Thymus (tissue), 11 donors: ENCODE measurements at regions not wholly inside any gene's neighbourhood (a gene's known extent, or its start where the extent isn't known, plus 50 kb on each side); places are given as distances from the start of the nearest gene placed in this dataset.

ENCODE experiments used
- DNase-seq, 9 donors: peaks; one replicate each; pipeline ENCODE4 v3.0.0-alpha.2; 2013; ENCODE audit warnings: low spot score in 9 of 9, low read depth in 6 of 9, missing footprints in 1 of 9
- H3K27ac ChIP-seq, 2 donors: one replicate each; pipeline ENCODE4 v1.5.1; 2013; ENCODE audit warnings: control low read depth in 1 of 2, low read depth in 1 of 2, low read length in 1 of 2, mild to moderate bottlenecking in 1 of 2, moderate library complexity in 1 of 2
- H3K27me3 ChIP-seq, 2 donors: one replicate each; pipeline ENCODE4 v1.5.1; 2013; ENCODE audit warnings: low read length in 1 of 2; ENCODE audit not compliant: control insufficient read depth in 2 of 2, insufficient read depth in 1 of 2
- H3K36me3 ChIP-seq, 2 donors: one replicate each; pipeline ENCODE4 v1.5.1; 2013; ENCODE audit warnings: low read length in 1 of 2, mild to moderate bottlenecking in 1 of 2, moderate library complexity in 1 of 2; ENCODE audit not compliant: control insufficient read depth in 2 of 2, insufficient read depth in 2 of 2
- H3K4me1 ChIP-seq, 2 donors: one replicate each; pipeline ENCODE4 v1.5.1; 2013; ENCODE audit warnings: low read length in 2 of 2; ENCODE audit not compliant: control insufficient read depth in 2 of 2, insufficient read depth in 2 of 2
- H3K4me3 ChIP-seq, 2 donors: one replicate each; pipeline ENCODE4 v1.5.1; 2013; ENCODE audit warnings: low read length in 2 of 2, control low read depth in 1 of 2, mild to moderate bottlenecking in 1 of 2
- H3K9me3 ChIP-seq, 2 donors: one replicate each; pipeline ENCODE4 v1.5.1; 2013; ENCODE audit warnings: low read length in 1 of 2, mild to moderate bottlenecking in 1 of 2; ENCODE audit not compliant: control insufficient read depth in 2 of 2, insufficient read depth in 1 of 2
- WGBS: extraction: QIAGEN DNeasy Blood & Tissue Kit; methylation state at CpG from one replicate; pipeline ENCODE4 v1.1.7; 2013; 5-methylcytosine and 5-hydroxymethylcytosine counted together
- donor health status: healthy.

DNA sequence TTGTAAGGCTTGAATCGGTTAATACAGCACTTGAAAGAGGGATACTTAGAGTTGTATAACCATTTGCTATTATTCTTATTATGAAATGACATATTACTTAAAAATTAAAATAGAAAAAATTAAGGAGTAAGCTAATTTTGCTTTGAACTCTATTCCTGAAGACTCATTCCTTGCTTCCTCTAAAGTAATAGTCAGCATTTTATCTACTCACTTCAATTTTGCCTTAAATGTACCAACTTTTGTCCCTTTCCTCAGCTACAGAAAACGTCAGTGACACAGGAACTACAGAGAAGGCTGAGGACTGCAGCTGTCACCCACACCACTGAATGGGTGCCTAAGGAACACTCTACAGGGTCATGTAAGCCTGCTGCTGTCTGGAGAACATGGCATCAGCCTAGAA, 80.7 kb upstream of the OSR1 start:
- 63% methylated on average over 2 of the region's 2 CpGs for WGBS
- Histone ChIP-seq H3K4me1 (no peaks in the 10 kb centered on the region), H3K36me3 (no peaks in the 10 kb centered on the region), H3K4me3 (no peak overlapping the region), H3K27me3 (no peaks in the 10 kb centered on the region), H3K27ac (no peak overlapping the region), H3K9me3 (no peaks in the 10 kb centered on the region)
- DNase-seq = no peak

DNA sequence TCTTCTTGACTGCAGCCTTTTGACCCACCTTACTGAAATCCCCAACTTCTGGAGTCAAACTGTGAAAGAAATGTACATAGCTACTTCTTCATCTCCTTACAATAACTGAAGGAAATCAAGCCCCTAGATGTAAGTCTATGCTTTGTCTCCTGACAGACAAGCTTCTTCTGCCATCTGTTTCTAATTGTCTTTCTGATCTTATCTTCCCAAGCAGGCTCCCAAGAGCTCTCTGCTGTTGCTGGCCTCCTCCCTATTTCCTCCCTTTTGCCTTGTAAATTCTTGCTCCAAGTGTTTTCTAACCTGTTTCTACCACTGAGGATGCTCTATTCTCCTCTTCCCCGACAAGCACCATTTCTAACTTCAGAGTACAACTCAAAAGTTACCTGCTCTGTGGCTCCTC, 77.4 kb upstream of the OSR1 start:
- Histone ChIP-seq H3K27ac (no peak overlapping the region), H3K27me3 (no peaks in the 10 kb centered on the region), H3K4me1 (no peaks in the 10 kb centered on the region), H3K36me3 (no peaks in the 10 kb centered on the region), H3K9me3 (no peaks in the 10 kb centered on the region), H3K4me3 (no peak overlapping the region)
- WGBS = 0% methylated on average over 1 of the region's 1 CpG
- no peak for DNase-seq

DNA sequence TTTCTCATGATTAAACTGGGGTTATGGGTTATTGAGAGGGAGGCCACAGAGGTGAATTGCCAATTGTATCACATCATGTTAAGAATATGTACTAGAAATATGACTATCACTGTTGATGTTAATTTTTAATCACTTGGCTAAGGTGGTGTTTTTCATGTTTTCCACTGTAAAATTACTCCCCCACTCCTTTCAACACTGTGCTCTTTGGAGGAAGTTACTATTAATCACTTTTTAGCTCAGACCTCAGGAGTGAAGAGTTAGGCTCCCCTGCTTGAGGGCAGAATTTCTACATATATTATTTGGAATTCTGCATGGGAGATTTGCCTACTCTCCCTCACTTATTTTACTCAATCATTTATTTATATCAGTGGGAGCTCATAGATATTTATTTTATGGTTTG, 76.0 kb upstream of the OSR1 start:
- H3K4me3 ChIP-seq = no peak overlapping the region
- H3K4me1 ChIP-seq = no peaks in the 10 kb centered on the region
- no peak overlapping the region for H3K27ac ChIP-seq
- no peaks in the 10 kb centered on the region for H3K36me3 ChIP-seq
- no peaks in the 10 kb centered on the region for H3K27me3 ChIP-seq
- no peak for DNase-seq
- no peaks in the 10 kb centered on the region for H3K9me3 ChIP-seq

DNA sequence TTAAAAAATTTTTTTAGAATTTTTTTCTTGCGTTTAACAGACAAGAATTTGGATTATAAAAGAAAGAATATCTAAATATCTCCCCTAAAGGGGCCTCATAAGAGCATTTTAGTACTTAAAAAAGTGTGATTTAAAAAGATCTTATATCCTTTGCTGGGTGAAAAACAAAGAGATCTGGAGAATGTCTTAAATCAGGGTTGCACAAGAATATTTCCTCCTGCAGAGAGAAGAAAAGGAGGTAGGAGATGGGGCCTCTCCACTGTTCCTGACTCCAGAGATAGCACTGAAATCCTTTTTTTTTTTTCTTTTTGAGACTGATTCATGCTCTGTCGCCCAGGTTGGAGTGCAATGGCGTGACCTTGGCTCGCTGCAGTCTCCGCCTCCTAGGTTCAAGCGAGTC, 68.5 kb upstream of the OSR1 start:
- DNase-seq = no peak
- Histone ChIP-seq H3K27me3 (no peaks in the 10 kb centered on the region), H3K4me3 (no peak overlapping the region), H3K36me3 (no peaks in the 10 kb centered on the region), H3K4me1 (no peaks in the 10 kb centered on the region), H3K27ac (no peak overlapping the region), H3K9me3 (no peaks in the 10 kb centered on the region)
- WGBS = 92% methylated on average over 6 of the region's 6 CpGs

DNA sequence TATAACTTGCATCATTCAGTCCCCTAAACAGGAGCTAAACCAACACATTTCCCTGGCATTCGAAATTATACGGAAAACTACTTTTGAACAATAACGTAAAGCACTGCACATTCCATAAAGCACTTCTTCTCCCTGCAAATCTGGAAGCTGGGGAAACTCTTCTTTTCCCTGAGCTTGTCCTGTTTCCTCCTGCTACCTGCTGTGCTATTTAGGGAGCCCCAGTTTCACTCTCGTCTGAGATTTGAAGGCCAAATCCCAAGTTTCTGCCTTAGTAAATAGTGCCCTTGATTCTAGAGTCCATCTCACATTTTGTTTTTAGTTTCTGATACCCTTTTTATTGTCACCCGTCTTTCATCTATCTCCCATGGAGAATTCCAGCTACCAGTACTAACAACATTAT, 67.7 kb upstream of the OSR1 start:
- H3K4me1 ChIP-seq = no peaks in the 10 kb centered on the region
- 82% methylated on average over 5 of the region's 5 CpGs for WGBS
- H3K4me3 ChIP-seq = no peak overlapping the region

DNA sequence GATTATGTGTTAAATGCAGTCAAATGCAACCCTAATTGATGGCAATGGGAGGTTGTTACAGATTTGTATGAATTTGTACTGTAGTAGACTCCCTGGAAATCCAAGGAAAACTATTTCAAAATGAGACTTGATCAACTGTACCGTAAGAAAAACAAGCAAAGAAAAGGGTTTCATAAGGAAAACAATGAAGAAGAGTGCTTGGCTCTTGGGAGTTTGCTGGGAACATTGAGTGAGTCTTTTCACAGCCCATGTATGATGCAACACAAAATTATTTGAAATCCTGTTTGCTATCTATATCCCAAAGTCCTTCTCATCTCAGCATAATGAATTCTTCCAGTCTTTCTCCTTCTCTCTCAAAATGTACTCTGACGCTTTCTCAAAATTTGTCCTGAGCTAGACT, 67.0 kb upstream of the OSR1 start:
- WGBS = 91% methylated on average over 2 of the region's 2 CpGs
- no peaks in the 10 kb centered on the region for H3K4me1 ChIP-seq
- H3K36me3 ChIP-seq = no peaks in the 10 kb centered on the region
- no peak overlapping the region for H3K27ac ChIP-seq
- H3K4me3 ChIP-seq = no peak overlapping the region
- H3K27me3 ChIP-seq = no peaks in the 10 kb centered on the region
- no peaks in the 10 kb centered on the region for H3K9me3 ChIP-seq
- DNase-seq = no peak

More for the DNA sequence above, 67.7 kb upstream of the OSR1 start:
- H3K27ac ChIP-seq = no peak overlapping the region
- no peak for DNase-seq
- no peaks in the 10 kb centered on the region for H3K9me3 ChIP-seq
- no peaks in the 10 kb centered on the region for H3K27me3 ChIP-seq
- H3K36me3 ChIP-seq = no peaks in the 10 kb centered on the region

DNA sequence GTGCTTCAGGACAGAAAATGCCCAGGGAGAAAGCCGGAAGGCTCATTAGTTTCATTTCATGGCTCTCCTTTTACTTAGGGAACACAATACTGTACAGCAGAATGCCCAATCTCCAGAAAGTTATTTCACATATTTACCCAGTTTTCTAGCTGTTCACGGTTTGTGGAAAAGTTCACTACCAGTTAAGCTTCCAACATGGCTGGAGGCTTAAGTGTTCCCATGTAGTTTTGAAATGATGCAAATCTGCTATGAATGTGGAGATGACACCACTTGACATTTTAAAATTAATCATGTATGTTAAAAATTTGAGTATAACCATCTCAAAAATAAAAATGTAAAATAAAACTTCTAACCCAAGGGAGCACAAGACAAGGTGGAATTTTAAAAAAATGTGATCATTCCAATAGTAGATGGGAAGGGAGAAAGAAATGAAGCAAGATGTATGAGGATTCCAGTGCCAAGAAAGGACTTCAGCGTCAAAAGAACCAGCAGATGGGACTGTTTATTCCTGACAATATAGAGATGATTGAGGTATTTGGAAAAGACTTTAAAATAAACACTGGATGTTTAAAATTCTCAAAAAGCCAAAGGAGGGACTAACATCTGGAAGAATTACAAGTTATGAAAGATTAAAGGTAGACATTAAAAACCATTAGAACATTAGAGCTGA, 60.9 kb upstream of the OSR1 start:
- 75% methylated on average over 3 of the region's 3 CpGs for WGBS
- no peaks in the 10 kb centered on the region for H3K36me3 ChIP-seq
- no peaks in the 10 kb centered on the region for H3K9me3 ChIP-seq
- DNase-seq = no peak
- no peak overlapping the region for H3K27ac ChIP-seq
- no peaks in the 10 kb centered on the region for H3K4me1 ChIP-seq
- no peak overlapping the region for H3K4me3 ChIP-seq
- H3K27me3 ChIP-seq = no peaks in the 10 kb centered on the region

DNA sequence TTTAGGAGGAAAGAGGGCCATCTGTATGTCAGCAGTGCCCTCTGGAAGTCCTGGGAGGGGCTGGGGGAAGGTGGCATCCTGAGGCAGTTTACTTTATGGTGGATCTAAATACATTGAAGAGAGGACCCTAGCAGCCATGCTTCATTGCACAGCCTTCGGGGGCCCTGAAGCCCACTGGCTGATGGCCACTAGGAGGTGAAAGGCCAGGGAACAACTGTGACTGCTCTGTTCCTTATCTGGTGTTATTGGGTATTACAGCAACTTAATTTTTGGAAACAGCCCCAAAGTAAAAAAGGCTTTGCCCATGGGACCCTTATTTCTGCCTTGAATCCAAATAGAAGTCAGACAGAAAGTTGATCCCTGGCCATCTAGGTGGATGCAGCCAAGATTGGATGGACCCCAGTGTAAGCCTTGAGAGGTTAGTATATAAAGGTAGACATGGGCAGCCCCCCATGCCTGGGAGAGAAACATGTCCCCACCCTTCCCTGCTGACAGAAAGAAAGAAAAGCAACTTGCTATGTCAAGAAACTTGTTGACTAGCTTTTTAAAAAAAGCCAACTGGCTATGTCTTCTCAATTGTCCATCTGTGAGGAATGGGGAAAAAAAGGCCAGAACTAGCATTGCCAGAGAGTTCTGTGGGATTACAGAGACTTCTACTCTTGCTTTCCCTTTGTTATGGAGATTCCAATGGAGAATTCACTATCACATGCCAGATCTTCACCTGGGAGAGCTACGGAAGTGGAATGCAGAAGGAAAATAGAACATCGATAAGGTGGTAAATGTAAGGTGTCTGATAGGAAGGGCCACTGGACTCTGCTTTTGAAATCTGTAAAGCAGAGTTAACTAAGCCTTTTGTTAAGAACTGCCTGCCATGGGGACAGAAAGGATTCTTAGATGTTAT, 58.6 kb upstream of the OSR1 start:
- H3K36me3 ChIP-seq = no peaks in the 10 kb centered on the region
- 84% methylated on average over 3 of the region's 3 CpGs for WGBS
- no peaks in the 10 kb centered on the region for H3K4me1 ChIP-seq
- H3K27me3 ChIP-seq = no peaks in the 10 kb centered on the region
- no peak for DNase-seq
- H3K9me3 ChIP-seq = no peaks in the 10 kb centered on the region
- H3K4me3 ChIP-seq = no peak overlapping the region
- H3K27ac ChIP-seq = no peak overlapping the region

DNA sequence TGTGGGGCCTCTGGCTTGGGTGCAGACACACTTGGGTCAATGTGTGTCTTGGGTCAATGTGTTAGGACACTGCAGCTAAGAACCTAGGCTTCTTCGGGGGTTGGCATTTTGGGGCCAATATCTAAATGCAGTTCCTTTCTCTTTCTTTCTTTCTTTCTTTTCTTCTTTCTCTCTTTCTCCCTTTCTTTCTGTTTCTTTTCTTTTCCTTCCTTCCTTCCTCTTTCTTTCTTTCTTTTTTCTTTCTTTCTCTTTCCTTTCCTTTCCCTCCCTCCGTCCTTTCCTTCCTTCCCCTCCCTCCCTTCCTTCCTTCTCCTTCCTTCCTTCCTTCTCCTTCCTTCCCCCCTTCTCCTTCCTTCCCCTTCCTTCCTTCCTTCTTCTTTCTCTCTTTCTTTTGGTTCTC, 57.7 kb upstream of the OSR1 start:
- Histone ChIP-seq H3K4me3 (no peak overlapping the region), H3K4me1 (no peaks in the 10 kb centered on the region), H3K27me3 (no peaks in the 10 kb centered on the region), H3K36me3 (no peaks in the 10 kb centered on the region), H3K9me3 (no peaks in the 10 kb centered on the region), H3K27ac (no peak overlapping the region)
- 86% methylated on average over 2 of the region's 2 CpGs for WGBS
- no peak for DNase-seq
